ENCODE measurements at regions not wholly inside any gene's neighbourhood (a gene's known extent, or its start where the extent isn't known, plus 50 kb on each side); places are given as distances from the start of the nearest gene placed in this dataset.
"Not testable (repeated sequence)": the region's sequence is repeated elsewhere in the genome, so short reads cannot be mapped to it uniquely, and the experiment has no call there.

- H3K27ac ChIP-seq (ENCODE audit: insufficient read depth in 1 of 2, low read depth in 1 of 2, low read length in 2 of 2, poor library complexity in 1 of 2, severe bottlenecking in 2 of 2); H3K4me1 ChIP-seq (ENCODE audit: control extremely low read depth in 1 of 4, control insufficient read depth in 4 of 4, insufficient read depth in 4 of 4, low read length in 3 of 4); H3K9me3 ChIP-seq (ENCODE audit: control extremely low read depth in 1 of 5, control insufficient read depth in 4 of 5, insufficient read depth in 2 of 5, low read depth in 1 of 5, low read length in 4 of 5); POLR2A ChIA-PET; H3K4me3 ChIP-seq (ENCODE audit: control insufficient read depth in 1 of 7, extremely low read depth in 1 of 7, insufficient read depth in 4 of 7, low read depth in 2 of 7, low read length in 6 of 7); CTCF ChIA-PET; DNase-seq; H3K36me3 ChIP-seq (ENCODE audit: control insufficient read depth in 4 of 4, insufficient read depth in 4 of 4, low read length in 3 of 4); H3K27me3 ChIP-seq (replicated peaks in 2 of 5; ENCODE audit: control insufficient read depth in 4 of 5, insufficient read depth in 5 of 5, low read length in 4 of 5): not testable (repeated sequence)
- no CpG with 5 or more reads among the region's 4 CpGs for WGBS (ENCODE audit: insufficient coverage)
Measured at GRCh38 chrY:17643052-17643451, 237.0 kb downstream of the CDY2B start.

GRCh38 chrY:17634484-17634883, 245.5 kb downstream of the CDY2B start:
- H3K27me3 ChIP-seq (replicated peaks in 2 of 5; ENCODE audit: control insufficient read depth in 4 of 5, insufficient read depth in 5 of 5, low read length in 4 of 5); H3K4me1 ChIP-seq (ENCODE audit: control extremely low read depth in 1 of 4, control insufficient read depth in 4 of 4, insufficient read depth in 4 of 4, low read length in 3 of 4); CTCF ChIA-PET; H3K9me3 ChIP-seq (ENCODE audit: control extremely low read depth in 1 of 5, control insufficient read depth in 4 of 5, insufficient read depth in 2 of 5, low read depth in 1 of 5, low read length in 4 of 5); DNase-seq; H3K4me3 ChIP-seq (ENCODE audit: control insufficient read depth in 1 of 7, extremely low read depth in 1 of 7, insufficient read depth in 4 of 7, low read depth in 2 of 7, low read length in 6 of 7); H3K27ac ChIP-seq (ENCODE audit: insufficient read depth in 1 of 2, low read depth in 1 of 2, low read length in 2 of 2, poor library complexity in 1 of 2, severe bottlenecking in 2 of 2); H3K36me3 ChIP-seq (ENCODE audit: control insufficient read depth in 4 of 4, insufficient read depth in 4 of 4, low read length in 3 of 4); POLR2A ChIA-PET: not testable (repeated sequence)
- WGBS (ENCODE audit: insufficient coverage) = no CpG with 5 or more reads among the region's 3 CpGs

GRCh38 chrY:17611256-17611655, 268.8 kb downstream of the CDY2B start:
- H3K4me1 ChIP-seq (ENCODE audit: control extremely low read depth in 1 of 4, control insufficient read depth in 4 of 4, insufficient read depth in 4 of 4, low read length in 3 of 4); H3K9me3 ChIP-seq (ENCODE audit: control extremely low read depth in 1 of 5, control insufficient read depth in 4 of 5, insufficient read depth in 2 of 5, low read depth in 1 of 5, low read length in 4 of 5); CTCF ChIA-PET; H3K27ac ChIP-seq (ENCODE audit: insufficient read depth in 1 of 2, low read depth in 1 of 2, low read length in 2 of 2, poor library complexity in 1 of 2, severe bottlenecking in 2 of 2); H3K27me3 ChIP-seq (replicated peaks in 2 of 5; ENCODE audit: control insufficient read depth in 4 of 5, insufficient read depth in 5 of 5, low read length in 4 of 5); POLR2A ChIA-PET; H3K4me3 ChIP-seq (ENCODE audit: control insufficient read depth in 1 of 7, extremely low read depth in 1 of 7, insufficient read depth in 4 of 7, low read depth in 2 of 7, low read length in 6 of 7); H3K36me3 ChIP-seq (ENCODE audit: control insufficient read depth in 4 of 4, insufficient read depth in 4 of 4, low read length in 3 of 4); DNase-seq: not testable (repeated sequence)
- no CpG with 5 or more reads among the region's 8 CpGs for WGBS (ENCODE audit: insufficient coverage)

GRCh38 chrY:17610649-17611048, 269.4 kb downstream of the CDY2B start:
- H3K4me1 ChIP-seq (ENCODE audit: control extremely low read depth in 1 of 4, control insufficient read depth in 4 of 4, insufficient read depth in 4 of 4, low read length in 3 of 4); H3K27me3 ChIP-seq (replicated peaks in 2 of 5; ENCODE audit: control insufficient read depth in 4 of 5, insufficient read depth in 5 of 5, low read length in 4 of 5); H3K4me3 ChIP-seq (ENCODE audit: control insufficient read depth in 1 of 7, extremely low read depth in 1 of 7, insufficient read depth in 4 of 7, low read depth in 2 of 7, low read length in 6 of 7); DNase-seq; CTCF ChIA-PET; POLR2A ChIA-PET; H3K36me3 ChIP-seq (ENCODE audit: control insufficient read depth in 4 of 4, insufficient read depth in 4 of 4, low read length in 3 of 4); H3K27ac ChIP-seq (ENCODE audit: insufficient read depth in 1 of 2, low read depth in 1 of 2, low read length in 2 of 2, poor library complexity in 1 of 2, severe bottlenecking in 2 of 2); H3K9me3 ChIP-seq (ENCODE audit: control extremely low read depth in 1 of 5, control insufficient read depth in 4 of 5, insufficient read depth in 2 of 5, low read depth in 1 of 5, low read length in 4 of 5): not testable (repeated sequence)
- no CpG with 5 or more reads among the region's 10 CpGs for WGBS (ENCODE audit: insufficient coverage)

- CTCF ChIA-PET; DNase-seq; H3K27me3 ChIP-seq (replicated peaks in 2 of 5; ENCODE audit: control insufficient read depth in 4 of 5, insufficient read depth in 5 of 5, low read length in 4 of 5); H3K27ac ChIP-seq (ENCODE audit: insufficient read depth in 1 of 2, low read depth in 1 of 2, low read length in 2 of 2, poor library complexity in 1 of 2, severe bottlenecking in 2 of 2); POLR2A ChIA-PET; H3K4me3 ChIP-seq (ENCODE audit: control insufficient read depth in 1 of 7, extremely low read depth in 1 of 7, insufficient read depth in 4 of 7, low read depth in 2 of 7, low read length in 6 of 7); H3K36me3 ChIP-seq (ENCODE audit: control insufficient read depth in 4 of 4, insufficient read depth in 4 of 4, low read length in 3 of 4); H3K9me3 ChIP-seq (ENCODE audit: control extremely low read depth in 1 of 5, control insufficient read depth in 4 of 5, insufficient read depth in 2 of 5, low read depth in 1 of 5, low read length in 4 of 5); H3K4me1 ChIP-seq (ENCODE audit: control extremely low read depth in 1 of 4, control insufficient read depth in 4 of 4, insufficient read depth in 4 of 4, low read length in 3 of 4): not testable (repeated sequence)
- WGBS (ENCODE audit: insufficient coverage) = no CpG with 5 or more reads among the region's 4 CpGs
Measured at GRCh38 chrY:17607150-17607549, 272.9 kb downstream of the CDY2B start.

- H3K9me3 ChIP-seq (ENCODE audit: control extremely low read depth in 1 of 5, control insufficient read depth in 4 of 5, insufficient read depth in 2 of 5, low read depth in 1 of 5, low read length in 4 of 5); DNase-seq; H3K4me1 ChIP-seq (ENCODE audit: control extremely low read depth in 1 of 4, control insufficient read depth in 4 of 4, insufficient read depth in 4 of 4, low read length in 3 of 4); H3K27me3 ChIP-seq (replicated peaks in 2 of 5; ENCODE audit: control insufficient read depth in 4 of 5, insufficient read depth in 5 of 5, low read length in 4 of 5); H3K4me3 ChIP-seq (ENCODE audit: control insufficient read depth in 1 of 7, extremely low read depth in 1 of 7, insufficient read depth in 4 of 7, low read depth in 2 of 7, low read length in 6 of 7); H3K36me3 ChIP-seq (ENCODE audit: control insufficient read depth in 4 of 4, insufficient read depth in 4 of 4, low read length in 3 of 4); H3K27ac ChIP-seq (ENCODE audit: insufficient read depth in 1 of 2, low read depth in 1 of 2, low read length in 2 of 2, poor library complexity in 1 of 2, severe bottlenecking in 2 of 2); POLR2A ChIA-PET; CTCF ChIA-PET: not testable (repeated sequence)
- no CpG with 5 or more reads among the region's 4 CpGs for WGBS (ENCODE audit: insufficient coverage)
Measured at GRCh38 chrY:17599263-17599662, 280.8 kb downstream of the CDY2B start.

GRCh38 chrY:17593748-17594147, 286.3 kb downstream of the CDY2B start:
- no CpG with 5 or more reads among the region's 5 CpGs for WGBS (ENCODE audit: insufficient coverage)
- H3K9me3 ChIP-seq (ENCODE audit: control extremely low read depth in 1 of 5, control insufficient read depth in 4 of 5, insufficient read depth in 2 of 5, low read depth in 1 of 5, low read length in 4 of 5); H3K36me3 ChIP-seq (ENCODE audit: control insufficient read depth in 4 of 4, insufficient read depth in 4 of 4, low read length in 3 of 4); H3K4me1 ChIP-seq (ENCODE audit: control extremely low read depth in 1 of 4, control insufficient read depth in 4 of 4, insufficient read depth in 4 of 4, low read length in 3 of 4); H3K4me3 ChIP-seq (ENCODE audit: control insufficient read depth in 1 of 7, extremely low read depth in 1 of 7, insufficient read depth in 4 of 7, low read depth in 2 of 7, low read length in 6 of 7); POLR2A ChIA-PET; DNase-seq; CTCF ChIA-PET; H3K27me3 ChIP-seq (replicated peaks in 2 of 5; ENCODE audit: control insufficient read depth in 4 of 5, insufficient read depth in 5 of 5, low read length in 4 of 5); H3K27ac ChIP-seq (ENCODE audit: insufficient read depth in 1 of 2, low read depth in 1 of 2, low read length in 2 of 2, poor library complexity in 1 of 2, severe bottlenecking in 2 of 2): not testable (repeated sequence)
